ENCODE measurements at regions not wholly inside any gene's neighbourhood (a gene's known extent, or its start where the extent isn't known, plus 50 kb on each side); places are given as distances from the start of the nearest gene placed in this dataset.

DNA sequence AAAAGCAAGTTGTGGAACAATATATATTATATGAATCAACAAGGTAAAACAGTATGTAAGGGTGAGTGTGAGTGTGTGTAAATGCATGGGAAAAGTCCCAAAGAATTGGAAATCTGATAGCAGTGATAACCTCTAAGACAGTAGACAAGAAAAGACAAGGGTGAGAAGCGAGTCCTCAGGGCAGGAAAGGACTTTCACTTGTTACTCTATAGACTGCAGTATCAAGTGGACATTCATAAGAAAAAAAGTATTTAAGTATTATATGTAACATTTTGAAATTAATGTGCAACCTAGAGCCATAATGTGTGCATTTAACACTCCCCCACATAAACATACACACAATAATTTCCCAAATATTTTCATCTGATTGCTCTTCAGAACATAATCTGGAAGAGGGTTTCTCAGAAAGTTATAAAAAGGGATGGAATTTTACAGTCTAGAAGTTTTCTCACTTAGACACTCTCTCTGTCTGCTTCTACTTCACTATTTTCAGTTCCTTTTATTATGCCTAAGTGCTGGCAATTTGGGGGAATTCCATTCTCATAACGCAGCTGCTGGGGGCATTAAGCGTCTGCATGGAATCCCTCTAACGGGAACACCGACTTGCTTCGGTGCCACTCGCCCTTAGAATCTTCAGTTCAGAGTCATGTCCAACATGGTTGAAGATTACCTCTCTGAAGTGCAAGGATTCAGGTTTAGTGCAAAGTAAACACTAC lies 50.0 kb upstream of the CDIN1 start:
- CTCF ChIA-PET = no interaction called here
- TF ChIP-seq CTCF (conservative IDR thresholded peaks at IDR 0.05; ENCODE audit: low read depth) = no peak
- no peak overlapping the region for H3K27ac ChIP-seq
- POLR2A ChIA-PET (ENCODE audit: low non-redundant PET) = no interaction called here
- no peak for DNase-seq (ENCODE audit: low spot score)
